ENCODE measurements at regions not wholly inside any gene's neighbourhood (a gene's known extent, or its start where the extent isn't known, plus 50 kb on each side); places are given as distances from the start of the nearest gene placed in this dataset.

DNA sequence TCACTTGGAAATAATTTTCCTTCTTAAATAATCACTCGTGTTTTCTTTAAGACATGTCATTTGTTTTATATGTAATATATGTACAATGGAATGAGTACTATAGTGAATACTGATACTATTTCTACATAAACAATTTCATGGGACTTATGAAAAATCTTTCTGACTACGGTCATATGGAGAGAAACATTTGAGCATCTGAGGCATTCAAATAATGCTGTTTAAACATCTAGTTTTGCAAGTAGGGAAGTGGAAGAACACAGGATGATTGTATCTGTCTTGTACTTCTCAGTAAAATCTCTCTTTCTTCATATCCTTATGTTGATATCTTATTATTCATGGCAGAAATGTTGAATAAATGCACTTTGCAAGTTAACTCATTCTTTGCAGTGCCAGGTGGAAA lies 599.5 kb upstream of the KCNMB2 start (continued):
- TF ChIP-seq PHF8 (conservative IDR thresholded peaks at IDR 0.05; ENCODE audit: low read depth, low read length) (no peak), EGR1 (IDR thresholded peaks at IDR 0.05; ENCODE audit: borderline replicate concordance, low read depth, low read length) (no peak), BCL11A (IDR thresholded peaks at IDR 0.05; ENCODE audit: low read depth in 2 of 2, low read length in 2 of 2) (no peak), ASH2L (IDR thresholded peaks at IDR 0.05; ENCODE audit: low read length) (no peak), CHD2 (IDR thresholded peaks at IDR 0.05; ENCODE audit: low read length) (no peak)
- TF ChIP-seq, protein P1, sequence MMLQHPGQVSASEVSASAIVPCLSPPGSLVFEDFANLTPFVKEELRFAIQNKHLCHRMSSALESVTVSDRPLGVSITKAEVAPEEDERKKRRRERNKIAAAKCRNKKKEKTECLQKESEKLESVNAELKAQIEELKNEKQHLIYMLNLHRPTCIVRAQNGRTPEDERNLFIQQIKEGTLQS (IDR thresholded peaks at IDR 0.05; ENCODE audit: insufficient read depth, low read depth, low read length), result no peak
